ENCODE measurements at regions not wholly inside any gene's neighbourhood (a gene's known extent, or its start where the extent isn't known, plus 50 kb on each side); places are given as distances from the start of the nearest gene placed in this dataset.

DNA sequence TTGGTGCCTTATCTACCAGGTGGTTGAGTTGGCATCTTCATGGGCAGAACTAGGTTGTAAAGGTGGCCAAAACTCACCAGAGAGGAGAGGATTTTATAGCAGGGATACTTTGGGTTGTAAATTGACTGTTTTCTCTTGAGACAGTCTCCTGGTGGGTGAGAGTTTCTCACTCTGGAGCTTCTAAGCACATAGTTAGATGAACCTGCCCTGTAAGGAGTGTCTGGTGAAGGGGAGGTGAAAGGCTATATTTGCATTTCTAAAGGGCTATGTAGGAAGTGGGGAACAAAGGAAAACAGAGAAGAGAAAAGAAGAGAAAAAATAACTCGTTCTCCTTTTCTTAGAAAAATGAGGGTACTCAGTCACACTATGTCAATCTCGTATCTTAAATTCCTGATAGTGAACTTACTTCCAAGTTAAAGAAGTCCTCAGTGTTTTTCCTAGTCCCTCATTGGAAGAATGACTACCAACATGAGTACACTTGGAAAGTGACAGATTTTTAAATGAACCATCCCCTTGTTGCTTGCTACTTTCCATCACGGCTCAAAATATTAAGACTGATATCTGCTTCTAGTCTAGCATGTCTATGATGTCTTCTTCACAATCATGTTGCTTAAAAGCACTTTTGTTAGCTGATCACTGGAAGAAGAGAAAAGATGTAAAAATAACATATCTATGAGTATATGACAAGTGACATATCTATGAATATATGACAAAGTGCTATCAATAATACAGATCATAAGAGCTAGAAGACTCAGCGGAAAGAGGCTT lies 113.8 kb upstream of the P2RY1 start:
- TF ChIP-seq, protein P1, sequence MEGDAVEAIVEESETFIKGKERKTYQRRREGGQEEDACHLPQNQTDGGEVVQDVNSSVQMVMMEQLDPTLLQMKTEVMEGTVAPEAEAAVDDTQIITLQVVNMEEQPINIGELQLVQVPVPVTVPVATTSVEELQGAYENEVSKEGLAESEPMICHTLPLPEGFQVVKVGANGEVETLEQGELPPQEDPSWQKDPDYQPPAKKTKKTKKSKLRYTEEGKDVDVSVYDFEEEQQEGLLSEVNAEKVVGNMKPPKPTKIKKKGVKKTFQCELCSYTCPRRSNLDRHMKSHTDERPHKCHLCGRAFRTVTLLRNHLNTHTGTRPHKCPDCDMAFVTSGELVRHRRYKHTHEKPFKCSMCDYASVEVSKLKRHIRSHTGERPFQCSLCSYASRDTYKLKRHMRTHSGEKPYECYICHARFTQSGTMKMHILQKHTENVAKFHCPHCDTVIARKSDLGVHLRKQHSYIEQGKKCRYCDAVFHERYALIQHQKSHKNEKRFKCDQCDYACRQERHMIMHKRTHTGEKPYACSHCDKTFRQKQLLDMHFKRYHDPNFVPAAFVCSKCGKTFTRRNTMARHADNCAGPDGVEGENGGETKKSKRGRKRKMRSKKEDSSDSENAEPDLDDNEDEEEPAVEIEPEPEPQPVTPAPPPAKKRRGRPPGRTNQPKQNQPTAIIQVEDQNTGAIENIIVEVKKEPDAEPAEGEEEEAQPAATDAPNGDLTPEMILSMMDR (IDR thresholded peaks at IDR 0.05; ENCODE audit: unreplicated experiment), result no peak
- Mint-ChIP-seq H3K9me3 (peaks cover 7% of the 10 kb centered on the region), H3K4me3 (no peak overlapping the region), H3K27ac (no peak overlapping the region), H3K4me1 (peaks cover 6% of the 10 kb centered on the region), H3K27me3 (ENCODE audit: low read depth) (no peaks in the 10 kb centered on the region), H3K36me3 (peaks cover 3% of the 10 kb centered on the region)
- no peak for DNase-seq (ENCODE audit: low spot score in 2 of 2, unreplicated experiment in 2 of 2)

DNA sequence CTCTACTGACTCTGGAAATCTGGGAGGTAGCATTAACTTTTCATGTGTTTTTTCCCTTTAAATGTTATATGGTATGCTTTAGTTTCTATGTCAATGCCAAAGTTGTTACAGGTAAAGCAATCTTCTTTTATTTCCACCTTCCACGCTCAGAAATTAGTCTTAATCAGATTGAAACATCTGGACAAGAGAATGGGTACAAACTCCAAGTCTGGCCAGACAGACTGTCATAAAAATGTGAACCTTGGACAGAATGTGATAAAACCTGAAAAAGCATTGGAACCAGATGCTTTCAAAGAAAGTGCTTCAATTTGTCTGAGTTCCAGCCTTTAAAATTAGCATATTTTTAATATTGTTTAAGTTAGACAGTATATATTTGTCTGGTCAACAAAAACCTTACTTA lies 110.7 kb upstream of the P2RY1 start:
- Mint-ChIP-seq H3K4me1 (peaks cover 4% of the 10 kb centered on the region), H3K27ac (no peak overlapping the region), H3K36me3 (peaks cover 3% of the 10 kb centered on the region), H3K9me3 (peaks cover 7% of the 10 kb centered on the region), H3K27me3 (ENCODE audit: low read depth) (no peaks in the 10 kb centered on the region), H3K4me3 (no peak overlapping the region)
- no peak for DNase-seq (ENCODE audit: low spot score in 2 of 2, unreplicated experiment in 2 of 2)
- TF ChIP-seq, protein P1 (IDR thresholded peaks at IDR 0.05; ENCODE audit: unreplicated experiment), result no peak

DNA sequence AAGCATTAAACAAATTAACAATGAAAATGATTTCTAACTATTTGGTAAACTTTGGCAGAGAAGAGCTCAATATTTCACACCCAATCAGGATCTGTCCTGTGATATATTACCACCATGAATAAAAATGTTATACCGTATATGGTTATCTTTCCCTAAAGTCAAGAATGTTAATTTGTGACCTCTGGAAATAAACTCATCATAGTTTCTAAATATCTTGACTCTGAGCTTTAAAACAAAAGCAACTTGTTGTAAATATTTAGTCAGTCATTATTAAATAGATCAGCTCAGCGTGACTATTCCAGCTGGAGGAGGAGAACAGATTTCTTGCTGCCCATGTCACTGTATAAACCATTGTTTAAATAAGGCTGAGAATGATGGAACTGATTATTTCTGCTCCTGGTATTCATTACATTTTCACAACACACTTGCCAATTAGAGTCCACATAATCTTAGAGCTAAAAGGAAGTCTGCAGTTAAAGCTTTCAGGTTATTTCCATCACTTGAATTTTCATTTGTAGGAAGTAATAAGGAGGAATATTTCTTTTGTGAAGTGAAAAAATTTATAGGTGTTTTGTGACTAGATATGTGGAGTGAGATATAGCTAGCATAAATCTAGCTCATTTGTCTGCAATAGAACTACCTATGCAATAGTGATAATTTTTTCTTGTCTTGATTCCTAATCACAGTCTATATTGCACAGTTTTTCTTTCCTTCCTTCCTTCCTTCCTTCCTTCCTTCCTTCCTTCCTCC lies 106.5 kb upstream of the P2RY1 start:
- DNase-seq (ENCODE audit: low spot score in 2 of 2, unreplicated experiment in 2 of 2), result no peak
- Mint-ChIP-seq H3K4me1 (peaks cover 4% of the 10 kb centered on the region), H3K9me3 (no peaks in the 10 kb centered on the region), H3K27ac (no peak overlapping the region), H3K4me3 (no peak overlapping the region), H3K27me3 (ENCODE audit: low read depth) (no peaks in the 10 kb centered on the region), H3K36me3 (no peaks in the 10 kb centered on the region)
- TF ChIP-seq, protein P1 (IDR thresholded peaks at IDR 0.05; ENCODE audit: unreplicated experiment), result no peak

DNA sequence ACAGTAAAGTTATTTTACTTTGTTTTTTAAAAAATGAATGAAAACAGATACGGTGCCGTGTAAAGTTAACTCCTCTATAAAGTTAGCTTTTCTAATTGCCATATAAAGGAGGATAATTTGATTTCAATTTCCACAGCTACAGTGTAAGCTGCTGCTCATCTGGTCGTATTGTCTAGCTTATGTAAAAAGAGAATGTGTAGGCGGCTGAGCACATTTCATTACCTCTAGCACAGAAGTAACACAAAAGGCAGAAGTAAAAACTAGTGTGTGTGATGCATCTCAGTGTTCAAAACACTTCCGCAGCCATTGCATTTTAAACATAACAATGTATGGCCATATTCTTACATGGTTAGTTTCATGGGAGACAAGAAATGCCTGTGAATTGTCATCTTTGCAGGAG lies 105.0 kb upstream of the P2RY1 start:
- DNase-seq (ENCODE audit: low spot score in 2 of 2, unreplicated experiment in 2 of 2), result no peak
- no peak overlapping the region for H3K4me3 Mint-ChIP-seq
- H3K9me3 Mint-ChIP-seq, result no peaks in the 10 kb centered on the region
- H3K27ac Mint-ChIP-seq, result no peak overlapping the region
- H3K36me3 Mint-ChIP-seq, result no peaks in the 10 kb centered on the region
- peaks cover 4% of the 10 kb centered on the region for H3K4me1 Mint-ChIP-seq
- H3K27me3 Mint-ChIP-seq (ENCODE audit: low read depth), result no peaks in the 10 kb centered on the region
- TF ChIP-seq, protein P1 (IDR thresholded peaks at IDR 0.05; ENCODE audit: unreplicated experiment), result no peak

DNA sequence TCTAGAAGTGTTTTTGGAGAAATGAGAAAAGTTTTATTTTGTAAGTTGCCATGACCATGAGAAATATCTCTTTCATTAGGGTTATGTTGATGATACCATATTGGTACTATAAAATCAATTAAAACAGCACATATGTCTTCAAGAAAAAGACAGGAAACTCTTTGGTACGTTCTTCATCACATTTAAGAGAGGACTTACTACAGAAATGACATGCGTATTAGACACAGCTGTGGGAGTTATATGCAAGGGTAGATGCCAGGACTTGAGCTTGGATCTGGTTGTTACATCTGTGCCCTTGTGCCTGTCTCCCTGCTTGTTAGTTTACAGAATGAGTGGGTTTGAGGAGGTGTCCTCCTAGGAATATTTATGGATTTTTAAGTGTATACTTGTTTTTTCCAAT lies 103.4 kb upstream of the P2RY1 start:
- Mint-ChIP-seq H3K4me3 (no peak overlapping the region), H3K27ac (no peak overlapping the region), H3K9me3 (no peaks in the 10 kb centered on the region), H3K27me3 (ENCODE audit: low read depth) (no peaks in the 10 kb centered on the region), H3K36me3 (no peaks in the 10 kb centered on the region), H3K4me1 (peaks cover 4% of the 10 kb centered on the region)
- TF ChIP-seq, protein P1 (IDR thresholded peaks at IDR 0.05; ENCODE audit: unreplicated experiment), result no peak
- no peak for DNase-seq (ENCODE audit: low spot score in 2 of 2, unreplicated experiment in 2 of 2)

Data from mesothelial cell of epicardium (in vitro differentiated cells).